GM20000 (cell line): ENCODE measurements at regions not wholly inside any gene's neighbourhood (a gene's known extent, or its start where the extent isn't known, plus 50 kb on each side); places are given as distances from the start of the nearest gene placed in this dataset.

Experiments used
- DNase-seq: peaks from one replicate; pipeline ENCODE4 v3.0.0; 2012; ENCODE audit warnings: low spot score
- CTCF ChIP-seq: IDR thresholded peaks from 2 replicates; pipeline ENCODE4 v1.5.1; 2012; ENCODE audit warnings: mild to moderate bottlenecking, control low read depth; ENCODE audit errors: extremely low read depth, missing control alignments

- DNase-seq, result no peak
- no peak for TF ChIP-seq CTCF
Observed at GRCh38 chr3:66889750-66890494, 108.2 kb upstream of the KBTBD8 start.

- no peak for DNase-seq
Observed at GRCh38 chr3:66898155-66898554, 100.0 kb upstream of the KBTBD8 start.

GRCh38 chr3:66904336-66904735, 93.8 kb upstream of the KBTBD8 start:
- no peak for TF ChIP-seq CTCF
- no peak for DNase-seq

More at GRCh38 chr3:66898155-66898554, 100.0 kb upstream of the KBTBD8 start:
- no peak for TF ChIP-seq CTCF

GRCh38 chr3:66904831-66905493, 93.1 kb upstream of the KBTBD8 start:
- no peak for DNase-seq
- no peak for TF ChIP-seq CTCF

GRCh38 chr3:66907136-66907535, 91.0 kb upstream of the KBTBD8 start:
- no peak for DNase-seq
- TF ChIP-seq CTCF, result no peak

GRCh38 chr3:66910266-66911055, 87.6 kb upstream of the KBTBD8 start:
- no peak for TF ChIP-seq CTCF
- DNase-seq, result no peak

- DNase-seq, result no peak
- no peak for TF ChIP-seq CTCF
Observed at GRCh38 chr3:66912306-66912705, 85.8 kb upstream of the KBTBD8 start.
